ENCODE measurements at regions not wholly inside any gene's neighbourhood (a gene's known extent, or its start where the extent isn't known, plus 50 kb on each side); places are given as distances from the start of the nearest gene placed in this dataset.

DNA sequence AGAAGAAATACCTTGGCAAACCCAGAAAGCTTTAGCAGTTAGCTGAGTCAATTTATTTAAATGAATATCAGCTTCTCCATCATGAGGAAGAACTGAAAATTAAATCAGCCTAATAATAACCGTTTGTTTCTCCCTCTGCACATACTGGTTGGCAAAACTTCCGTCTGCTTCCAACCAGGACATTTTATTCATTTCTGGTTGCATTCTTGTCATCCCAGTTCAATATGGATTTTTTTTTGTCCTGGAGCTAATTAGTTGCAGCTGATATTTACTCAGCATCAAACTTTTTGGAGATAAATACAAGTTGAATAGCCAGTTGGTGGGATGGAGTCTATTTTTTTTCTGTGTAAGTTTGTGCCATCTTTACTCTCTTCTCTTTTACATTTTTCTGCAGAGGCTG lies 126.5 kb upstream of the GDNF start:
- H3K36me3 ChIP-seq = no peaks in the 10 kb centered on the region
- no peak for DNase-seq
- TF ChIP-seq, protein P1, sequence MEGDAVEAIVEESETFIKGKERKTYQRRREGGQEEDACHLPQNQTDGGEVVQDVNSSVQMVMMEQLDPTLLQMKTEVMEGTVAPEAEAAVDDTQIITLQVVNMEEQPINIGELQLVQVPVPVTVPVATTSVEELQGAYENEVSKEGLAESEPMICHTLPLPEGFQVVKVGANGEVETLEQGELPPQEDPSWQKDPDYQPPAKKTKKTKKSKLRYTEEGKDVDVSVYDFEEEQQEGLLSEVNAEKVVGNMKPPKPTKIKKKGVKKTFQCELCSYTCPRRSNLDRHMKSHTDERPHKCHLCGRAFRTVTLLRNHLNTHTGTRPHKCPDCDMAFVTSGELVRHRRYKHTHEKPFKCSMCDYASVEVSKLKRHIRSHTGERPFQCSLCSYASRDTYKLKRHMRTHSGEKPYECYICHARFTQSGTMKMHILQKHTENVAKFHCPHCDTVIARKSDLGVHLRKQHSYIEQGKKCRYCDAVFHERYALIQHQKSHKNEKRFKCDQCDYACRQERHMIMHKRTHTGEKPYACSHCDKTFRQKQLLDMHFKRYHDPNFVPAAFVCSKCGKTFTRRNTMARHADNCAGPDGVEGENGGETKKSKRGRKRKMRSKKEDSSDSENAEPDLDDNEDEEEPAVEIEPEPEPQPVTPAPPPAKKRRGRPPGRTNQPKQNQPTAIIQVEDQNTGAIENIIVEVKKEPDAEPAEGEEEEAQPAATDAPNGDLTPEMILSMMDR (IDR thresholded peaks at IDR 0.05; ENCODE audit: borderline replicate concordance) = no peak
- no peak overlapping the region for H3K4me3 ChIP-seq
- H3K27ac ChIP-seq (replicated peaks) = no peak overlapping the region
- H3K27me3 ChIP-seq (ENCODE audit: low read depth) = no peaks in the 10 kb centered on the region
- no peaks in the 10 kb centered on the region for H3K9me3 ChIP-seq (replicated peaks)
- H3K4me1 ChIP-seq = peaks cover 12% of the 10 kb centered on the region
- intact Hi-C loops (cut with micrococcal nuclease) = no loop called here

DNA sequence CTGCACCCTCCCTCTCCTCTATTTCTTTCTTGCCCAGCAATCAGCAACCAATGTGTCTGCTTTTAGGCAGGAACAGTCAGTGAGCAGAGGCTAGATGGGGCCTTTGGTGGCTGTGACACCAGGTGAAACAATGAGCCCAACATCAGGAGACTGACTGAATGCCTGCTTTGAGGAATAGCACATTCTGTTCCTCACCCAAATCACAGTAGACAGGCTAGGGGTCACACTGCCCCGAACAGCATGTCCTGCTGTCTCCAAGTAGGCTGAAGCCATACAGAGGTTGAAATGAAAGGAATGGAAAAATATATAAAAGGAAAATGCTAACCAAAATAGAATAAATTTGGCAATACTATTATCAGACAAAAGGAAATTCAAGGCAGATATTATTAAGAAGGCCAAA lies 122.5 kb upstream of the GDNF start:
- Histone ChIP-seq H3K9me3 (replicated peaks) (peaks cover 31% of the 10 kb centered on the region), H3K4me3 (no peak overlapping the region), H3K27me3 (ENCODE audit: low read depth) (no peaks in the 10 kb centered on the region), H3K4me1 (peaks cover 12% of the 10 kb centered on the region), H3K27ac (replicated peaks) (peak overlapping the region; percentile 27), H3K36me3 (no peaks in the 10 kb centered on the region)
- no peak for DNase-seq
- intact Hi-C loops (cut with micrococcal nuclease) = no loop called here
- TF ChIP-seq, protein P1 (IDR thresholded peaks at IDR 0.05; ENCODE audit: borderline replicate concordance) = no peak

- intact Hi-C loops (cut with micrococcal nuclease) = no loop called here
- no peaks in the 10 kb centered on the region for H3K36me3 ChIP-seq
- no peak for DNase-seq
- no peaks in the 10 kb centered on the region for H3K27me3 ChIP-seq (ENCODE audit: low read depth)
- H3K4me3 ChIP-seq = no peak overlapping the region
- peaks cover 3% of the 10 kb centered on the region for H3K4me1 ChIP-seq
- no peak overlapping the region for H3K27ac ChIP-seq (replicated peaks)
- TF ChIP-seq, protein P1 (IDR thresholded peaks at IDR 0.05; ENCODE audit: borderline replicate concordance) = no peak
- peaks cover 34% of the 10 kb centered on the region for H3K9me3 ChIP-seq (replicated peaks)
These were observed 117.4 kb upstream of the GDNF start for GRCh38 chr5:37957218-37957617.

DNA sequence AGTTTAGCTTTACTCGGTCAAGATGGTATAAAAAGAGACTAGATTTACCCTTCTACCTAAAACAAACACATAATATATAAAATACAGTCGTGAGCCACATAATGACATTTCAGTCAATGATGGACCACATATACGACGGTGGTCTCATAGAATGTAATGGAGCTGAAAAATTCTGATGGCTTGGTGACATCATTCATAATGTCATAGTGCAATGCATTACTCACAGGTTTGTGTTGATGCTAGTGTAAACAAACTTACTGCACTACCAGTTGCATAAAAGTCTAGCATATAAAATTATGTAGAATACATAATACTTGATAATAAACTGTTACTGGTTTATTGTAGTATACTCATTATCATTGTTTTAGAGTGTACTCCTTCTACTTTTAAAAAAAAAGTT lies 115.9 kb upstream of the GDNF start:
- Histone ChIP-seq H3K4me3 (no peak overlapping the region), H3K9me3 (replicated peaks) (peaks cover 33% of the 10 kb centered on the region), H3K27ac (replicated peaks) (no peak overlapping the region), H3K27me3 (ENCODE audit: low read depth) (peaks cover 5% of the 10 kb centered on the region), H3K36me3 (no peaks in the 10 kb centered on the region), H3K4me1 (no peaks in the 10 kb centered on the region)
- intact Hi-C loops (cut with micrococcal nuclease) = no loop called here
- DNase-seq = no peak
- TF ChIP-seq, protein P1 (IDR thresholded peaks at IDR 0.05; ENCODE audit: borderline replicate concordance) = no peak

- Histone ChIP-seq H3K4me1 (no peaks in the 10 kb centered on the region), H3K9me3 (replicated peaks) (peaks cover 25% of the 10 kb centered on the region), H3K27ac (replicated peaks) (no peak overlapping the region), H3K36me3 (no peaks in the 10 kb centered on the region), H3K27me3 (ENCODE audit: low read depth) (peaks cover 8% of the 10 kb centered on the region), H3K4me3 (no peak overlapping the region)
- TF ChIP-seq, protein P1 (IDR thresholded peaks at IDR 0.05; ENCODE audit: borderline replicate concordance) = no peak
- intact Hi-C loops (cut with micrococcal nuclease) = no loop called here
- no peak for DNase-seq
These were observed 114.7 kb upstream of the GDNF start for GRCh38 chr5:37954561-37954960.

All from left ventricle myocardium inferior (tissue), 1 donor.